ENCODE measurements at regions not wholly inside any gene's neighbourhood (a gene's known extent, or its start where the extent isn't known, plus 50 kb on each side); places are given as distances from the start of the nearest gene placed in this dataset.

DNA sequence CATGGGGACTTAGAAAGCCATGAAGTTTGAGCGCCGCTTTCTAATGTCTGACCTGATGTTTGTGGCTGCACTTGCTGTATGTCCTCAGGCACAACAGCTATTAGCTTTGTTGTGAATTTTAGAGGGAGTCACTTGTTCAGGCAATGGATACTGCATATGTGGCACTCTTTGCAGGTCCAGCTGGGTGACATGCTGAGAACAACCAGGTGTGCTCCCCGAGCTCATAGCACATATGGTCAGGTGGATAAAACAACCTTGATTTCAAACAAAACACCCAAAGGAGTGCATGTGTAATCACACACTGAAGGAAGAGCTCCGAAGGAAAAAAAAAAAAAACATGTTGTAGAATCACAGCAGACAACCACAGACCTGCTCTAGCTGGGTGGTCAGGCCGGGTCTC lies 178.6 kb downstream of the BACH1 start:
- Histone ChIP-seq H3K36me3 (ENCODE audit: insufficient read depth, low read length) (no peaks in the 10 kb centered on the region), H3K9ac (ENCODE audit: low read depth, low read length) (no peak overlapping the region), H3K27me3 (ENCODE audit: control insufficient read depth, insufficient read depth, low read length) (no peaks in the 10 kb centered on the region), H3K4me2 (ENCODE audit: low read length) (no peak overlapping the region), H3K4me3 (ENCODE audit: low read length) (no peak overlapping the region), H3K9me3 (replicated peaks; ENCODE audit: low read length) (no peaks in the 10 kb centered on the region), H3K4me1 (ENCODE audit: control insufficient read depth, insufficient read depth, low read length) (peaks cover 30% of the 10 kb centered on the region)

DNA sequence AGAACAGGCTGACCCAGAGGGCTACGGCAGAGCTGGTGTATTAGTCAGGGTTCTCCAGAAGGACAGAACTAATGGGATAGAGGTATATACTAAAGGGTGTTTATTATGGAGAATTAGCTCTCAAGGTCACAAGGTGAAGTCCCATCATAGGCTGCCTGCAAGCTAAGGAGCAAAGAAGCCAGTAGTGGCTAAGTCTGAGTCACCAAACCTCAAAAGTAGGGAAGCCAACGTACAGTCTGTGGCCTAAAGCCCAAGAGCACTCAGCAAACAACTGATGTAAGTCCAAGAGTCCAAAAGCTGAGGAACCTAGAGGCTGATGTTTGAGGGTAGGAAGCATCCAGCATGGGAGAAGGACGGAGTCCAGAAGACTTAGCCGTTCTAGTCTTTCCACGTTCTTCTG lies 179.2 kb downstream of the BACH1 start:
- Histone ChIP-seq H3K9ac (ENCODE audit: low read depth, low read length) (no peak overlapping the region), H3K27me3 (ENCODE audit: control insufficient read depth, insufficient read depth, low read length) (no peaks in the 10 kb centered on the region), H3K4me1 (ENCODE audit: control insufficient read depth, insufficient read depth, low read length) (peaks cover 30% of the 10 kb centered on the region), H3K4me2 (ENCODE audit: low read length) (peak overlapping the region; percentile 12), H3K4me3 (ENCODE audit: low read length) (no peak overlapping the region), H3K36me3 (ENCODE audit: insufficient read depth, low read length) (no peaks in the 10 kb centered on the region), H3K9me3 (replicated peaks; ENCODE audit: low read length) (no peaks in the 10 kb centered on the region)

DNA sequence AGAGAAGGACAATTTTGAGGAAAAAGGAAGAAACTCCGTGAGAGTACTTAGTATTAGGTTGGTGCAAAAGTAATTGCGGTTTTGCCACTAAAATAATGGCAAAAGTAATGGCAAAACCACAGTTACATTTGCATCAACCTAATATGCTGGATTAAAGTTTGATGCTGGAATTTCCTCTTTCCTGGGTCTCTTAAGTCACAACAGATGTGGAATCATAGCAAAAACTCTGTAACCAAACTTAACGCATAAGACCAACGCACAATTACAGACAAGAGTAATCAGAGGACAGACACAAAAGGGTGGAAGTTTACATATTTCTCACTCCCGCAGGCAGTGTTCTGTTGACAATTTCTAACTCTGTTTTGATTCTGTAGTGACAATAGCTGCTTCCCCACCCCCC lies 182.4 kb downstream of the BACH1 start:
- H3K4me3 ChIP-seq (ENCODE audit: low read length): no peak overlapping the region
- no peaks in the 10 kb centered on the region for H3K27me3 ChIP-seq (ENCODE audit: control insufficient read depth, insufficient read depth, low read length)
- H3K4me1 ChIP-seq (ENCODE audit: control insufficient read depth, insufficient read depth, low read length): peaks cover 30% of the 10 kb centered on the region
- H3K9me3 ChIP-seq (replicated peaks; ENCODE audit: low read length): no peaks in the 10 kb centered on the region
- no peak overlapping the region for H3K9ac ChIP-seq (ENCODE audit: low read depth, low read length)
- no peak overlapping the region for H3K4me2 ChIP-seq (ENCODE audit: low read length)
- no peaks in the 10 kb centered on the region for H3K36me3 ChIP-seq (ENCODE audit: insufficient read depth, low read length)

DNA sequence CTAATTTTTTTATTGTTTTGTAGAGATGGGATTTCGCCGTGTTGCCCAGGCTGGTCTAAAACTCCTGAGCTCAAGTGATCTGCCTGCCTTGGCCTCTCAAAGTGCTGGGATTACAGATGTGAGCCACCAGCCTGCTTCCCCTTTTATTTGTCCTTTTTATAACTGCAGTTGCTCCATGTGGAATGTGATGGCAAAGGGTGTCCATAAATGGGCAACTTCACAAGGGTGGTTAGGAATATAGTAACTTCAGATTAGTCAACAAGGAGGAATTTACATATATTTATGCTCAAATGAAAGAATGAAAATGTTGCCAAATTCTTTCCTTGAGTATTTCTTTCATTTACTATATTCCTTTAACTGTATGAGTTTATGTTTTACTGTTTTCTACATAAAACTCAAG lies 182.9 kb downstream of the BACH1 start:
- Histone ChIP-seq H3K9ac (ENCODE audit: low read depth, low read length) (no peak overlapping the region), H3K36me3 (ENCODE audit: insufficient read depth, low read length) (no peaks in the 10 kb centered on the region), H3K4me1 (ENCODE audit: control insufficient read depth, insufficient read depth, low read length) (peaks cover 28% of the 10 kb centered on the region), H3K4me3 (ENCODE audit: low read length) (no peak overlapping the region), H3K9me3 (replicated peaks; ENCODE audit: low read length) (no peaks in the 10 kb centered on the region), H3K27me3 (ENCODE audit: control insufficient read depth, insufficient read depth, low read length) (no peaks in the 10 kb centered on the region), H3K4me2 (ENCODE audit: low read length) (no peak overlapping the region)

DNA sequence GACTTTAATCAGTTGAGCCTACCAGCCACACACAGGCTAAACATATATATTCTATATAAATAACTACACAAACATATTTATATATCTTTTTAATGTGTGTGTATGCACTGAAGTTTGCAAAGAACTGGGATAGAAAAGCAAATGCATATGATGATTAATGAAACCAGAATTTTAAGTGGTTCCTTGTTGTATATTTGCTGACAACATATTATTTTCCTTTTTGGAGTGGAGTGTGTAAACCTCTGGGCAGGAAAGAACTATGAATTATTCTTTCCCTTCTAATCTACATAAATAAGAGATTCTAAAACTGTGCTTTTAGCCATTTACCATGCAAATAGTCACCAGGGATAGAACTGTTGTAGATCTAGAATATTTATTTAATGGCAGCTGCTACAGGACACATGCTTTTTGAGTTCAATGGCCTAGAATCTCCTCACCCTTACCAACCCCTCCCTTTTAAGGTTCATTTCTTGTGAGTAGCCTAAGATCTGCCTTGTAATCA lies 187.6 kb downstream of the BACH1 start:
- Histone ChIP-seq H3K4me1 (ENCODE audit: control insufficient read depth, insufficient read depth, low read length) (peaks cover 8% of the 10 kb centered on the region), H3K4me3 (ENCODE audit: low read length) (no peak overlapping the region), H3K9me3 (replicated peaks; ENCODE audit: low read length) (no peaks in the 10 kb centered on the region), H3K27me3 (ENCODE audit: control insufficient read depth, insufficient read depth, low read length) (no peaks in the 10 kb centered on the region), H3K4me2 (ENCODE audit: low read length) (no peak overlapping the region), H3K36me3 (ENCODE audit: insufficient read depth, low read length) (no peaks in the 10 kb centered on the region), H3K9ac (ENCODE audit: low read depth, low read length) (no peak overlapping the region)
